ENCODE measurements at regions not wholly inside any gene's neighbourhood (a gene's known extent, or its start where the extent isn't known, plus 50 kb on each side); places are given as distances from the start of the nearest gene placed in this dataset.

- TF ChIP-seq, protein P1, sequence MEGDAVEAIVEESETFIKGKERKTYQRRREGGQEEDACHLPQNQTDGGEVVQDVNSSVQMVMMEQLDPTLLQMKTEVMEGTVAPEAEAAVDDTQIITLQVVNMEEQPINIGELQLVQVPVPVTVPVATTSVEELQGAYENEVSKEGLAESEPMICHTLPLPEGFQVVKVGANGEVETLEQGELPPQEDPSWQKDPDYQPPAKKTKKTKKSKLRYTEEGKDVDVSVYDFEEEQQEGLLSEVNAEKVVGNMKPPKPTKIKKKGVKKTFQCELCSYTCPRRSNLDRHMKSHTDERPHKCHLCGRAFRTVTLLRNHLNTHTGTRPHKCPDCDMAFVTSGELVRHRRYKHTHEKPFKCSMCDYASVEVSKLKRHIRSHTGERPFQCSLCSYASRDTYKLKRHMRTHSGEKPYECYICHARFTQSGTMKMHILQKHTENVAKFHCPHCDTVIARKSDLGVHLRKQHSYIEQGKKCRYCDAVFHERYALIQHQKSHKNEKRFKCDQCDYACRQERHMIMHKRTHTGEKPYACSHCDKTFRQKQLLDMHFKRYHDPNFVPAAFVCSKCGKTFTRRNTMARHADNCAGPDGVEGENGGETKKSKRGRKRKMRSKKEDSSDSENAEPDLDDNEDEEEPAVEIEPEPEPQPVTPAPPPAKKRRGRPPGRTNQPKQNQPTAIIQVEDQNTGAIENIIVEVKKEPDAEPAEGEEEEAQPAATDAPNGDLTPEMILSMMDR (IDR thresholded peaks at IDR 0.05): no peak
Observed at GRCh38 chr11:26268980-26269660, 62.8 kb upstream of the ANO3 start.

DNA sequence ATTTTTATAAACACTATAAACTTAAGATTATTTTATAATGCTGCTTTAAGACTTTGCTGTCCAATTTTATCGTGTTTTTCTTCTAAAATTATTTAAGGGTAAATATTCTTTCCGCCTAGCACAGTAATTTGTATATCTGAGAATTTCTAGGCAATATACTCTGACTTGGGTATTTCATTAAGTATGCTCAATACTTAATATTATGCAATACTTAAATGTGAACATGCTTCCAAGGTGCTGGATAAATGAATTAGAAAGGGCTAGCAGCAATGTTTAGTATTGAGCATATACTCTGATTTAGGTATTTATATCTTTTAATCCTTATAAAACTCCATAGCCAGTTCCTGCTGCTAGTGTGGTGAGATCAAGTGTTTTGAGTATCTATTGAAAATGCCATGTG, 60.3 kb upstream of the ANO3 start:
- TF ChIP-seq, protein P1 (IDR thresholded peaks at IDR 0.05): no peak

DNA sequence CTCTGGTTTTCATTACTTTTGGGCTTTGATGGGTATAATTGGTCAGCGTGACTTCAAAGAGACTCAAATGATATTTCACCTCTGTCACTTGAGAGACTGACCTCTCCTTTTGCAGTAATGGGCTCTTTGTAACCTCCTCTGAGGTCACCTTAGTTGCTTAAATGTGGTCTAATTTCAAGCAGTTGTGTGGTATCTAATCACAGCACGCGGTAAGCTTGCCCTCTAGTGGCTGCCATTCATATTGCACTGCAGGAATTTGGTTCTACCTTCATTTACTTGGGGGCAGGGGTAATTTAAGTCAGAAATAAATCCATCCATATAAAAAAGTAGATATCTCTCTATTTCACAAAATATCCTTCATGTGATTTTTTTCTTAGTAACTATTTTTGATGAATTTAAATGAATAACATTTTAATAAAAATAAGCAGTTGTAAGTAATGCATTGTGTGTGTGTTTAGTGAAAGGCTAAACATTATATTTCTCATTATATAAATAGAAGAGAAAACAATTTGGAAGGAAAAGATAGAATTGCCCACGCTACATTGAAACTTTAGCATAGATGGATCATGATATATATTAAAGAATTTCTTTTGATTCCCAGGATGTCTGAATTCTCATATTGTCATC, 55.0 kb upstream of the ANO3 start:
- TF ChIP-seq, protein P1 (IDR thresholded peaks at IDR 0.05): peak; percentile 99

DNA sequence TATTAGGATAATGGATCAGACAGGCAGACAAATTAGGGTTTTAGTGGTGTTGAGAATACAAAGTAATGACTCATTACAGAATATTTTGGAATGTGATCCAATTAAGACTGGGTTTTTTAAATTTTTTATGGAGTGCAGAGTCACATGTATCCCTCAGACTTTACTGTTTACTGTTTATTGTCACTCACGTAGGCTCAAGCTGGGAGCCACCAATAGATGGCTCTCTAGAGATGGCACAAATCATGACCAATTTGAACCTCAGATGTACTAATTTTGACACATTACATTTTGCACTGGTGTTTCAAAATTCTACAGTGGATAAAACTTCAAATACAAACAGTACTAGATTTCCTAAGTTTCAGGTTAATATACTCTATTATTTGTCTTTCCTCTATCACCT, 53.6 kb upstream of the ANO3 start:
- TF ChIP-seq, protein P1 (IDR thresholded peaks at IDR 0.05): peak; percentile 42; the same call in 1 of the 2 replicates
